HFF-Myc (cell line): ENCODE measurements at regions not wholly inside any gene's neighbourhood (a gene's known extent, or its start where the extent isn't known, plus 50 kb on each side); places are given as distances from the start of the nearest gene placed in this dataset.

Source experiments
- DNase-seq: peaks from one replicate; pipeline ENCODE4 v3.0.0-alpha.2; 2011; ENCODE audit warnings: low read depth; ENCODE audit errors: extremely low read depth
- H3K4me3 ChIP-seq: replicated peaks from 2 replicates; pipeline ENCODE4 v1.5.1; 2011; ENCODE audit warnings: low read depth, mild to moderate bottlenecking, control low read depth, low read length
- TF ChIP-seq, protein P1 (sequence below): IDR thresholded peaks from 2 replicates; pipeline ENCODE4 v1.5.1; 2012; ENCODE audit warnings: mild to moderate bottlenecking, low read depth, low read length, control low read depth; ENCODE audit errors: missing control alignments

DNA sequence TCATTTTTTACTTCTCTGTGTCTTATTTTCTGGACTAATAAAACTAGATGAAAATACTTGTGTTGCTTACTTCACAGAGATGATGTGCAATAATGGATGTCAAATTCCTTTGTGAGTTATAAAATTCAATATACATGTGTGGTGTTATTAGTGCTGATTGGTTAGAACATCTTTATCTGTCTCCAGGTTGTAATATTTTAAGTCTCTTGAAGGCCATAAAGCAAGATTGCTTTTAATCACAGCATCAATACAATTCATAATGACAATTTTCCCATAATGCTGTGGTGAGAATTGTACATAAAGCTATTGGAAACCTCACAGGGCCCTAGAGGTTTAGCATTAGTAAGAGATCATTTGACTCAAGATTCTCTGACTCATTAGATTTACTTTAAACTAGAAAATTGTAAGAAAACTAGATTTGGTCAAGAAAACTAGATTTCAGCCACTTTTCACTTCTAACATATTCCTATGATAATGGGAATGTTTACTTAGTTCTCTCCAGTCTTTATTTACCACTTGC, 963.7 kb downstream of the REEP3 start:
- no peak overlapping the region for H3K4me3 ChIP-seq
- DNase-seq = no peak
- TF ChIP-seq, protein P1, sequence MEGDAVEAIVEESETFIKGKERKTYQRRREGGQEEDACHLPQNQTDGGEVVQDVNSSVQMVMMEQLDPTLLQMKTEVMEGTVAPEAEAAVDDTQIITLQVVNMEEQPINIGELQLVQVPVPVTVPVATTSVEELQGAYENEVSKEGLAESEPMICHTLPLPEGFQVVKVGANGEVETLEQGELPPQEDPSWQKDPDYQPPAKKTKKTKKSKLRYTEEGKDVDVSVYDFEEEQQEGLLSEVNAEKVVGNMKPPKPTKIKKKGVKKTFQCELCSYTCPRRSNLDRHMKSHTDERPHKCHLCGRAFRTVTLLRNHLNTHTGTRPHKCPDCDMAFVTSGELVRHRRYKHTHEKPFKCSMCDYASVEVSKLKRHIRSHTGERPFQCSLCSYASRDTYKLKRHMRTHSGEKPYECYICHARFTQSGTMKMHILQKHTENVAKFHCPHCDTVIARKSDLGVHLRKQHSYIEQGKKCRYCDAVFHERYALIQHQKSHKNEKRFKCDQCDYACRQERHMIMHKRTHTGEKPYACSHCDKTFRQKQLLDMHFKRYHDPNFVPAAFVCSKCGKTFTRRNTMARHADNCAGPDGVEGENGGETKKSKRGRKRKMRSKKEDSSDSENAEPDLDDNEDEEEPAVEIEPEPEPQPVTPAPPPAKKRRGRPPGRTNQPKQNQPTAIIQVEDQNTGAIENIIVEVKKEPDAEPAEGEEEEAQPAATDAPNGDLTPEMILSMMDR = no peak

DNA sequence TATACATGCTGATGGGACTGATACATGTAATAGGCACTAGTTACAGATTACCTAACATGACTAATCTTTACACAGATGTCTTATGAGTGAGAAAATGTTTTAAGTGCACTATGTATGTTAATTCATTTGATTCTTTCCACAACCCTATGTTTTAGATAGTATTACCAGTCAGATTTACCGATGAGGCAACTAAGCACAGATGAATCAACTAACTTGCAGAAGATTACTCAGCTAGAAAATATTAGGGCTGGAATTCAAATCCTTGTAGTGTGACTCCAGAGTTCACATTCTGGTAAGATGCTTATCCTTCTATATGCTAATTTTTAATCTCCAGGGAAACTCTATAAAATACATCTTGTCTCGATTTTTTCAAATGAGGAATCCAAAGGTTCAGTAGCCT, 964.9 kb downstream of the REEP3 start:
- H3K4me3 ChIP-seq = no peak overlapping the region
- DNase-seq = no peak
- TF ChIP-seq, protein P1 = no peak

DNA sequence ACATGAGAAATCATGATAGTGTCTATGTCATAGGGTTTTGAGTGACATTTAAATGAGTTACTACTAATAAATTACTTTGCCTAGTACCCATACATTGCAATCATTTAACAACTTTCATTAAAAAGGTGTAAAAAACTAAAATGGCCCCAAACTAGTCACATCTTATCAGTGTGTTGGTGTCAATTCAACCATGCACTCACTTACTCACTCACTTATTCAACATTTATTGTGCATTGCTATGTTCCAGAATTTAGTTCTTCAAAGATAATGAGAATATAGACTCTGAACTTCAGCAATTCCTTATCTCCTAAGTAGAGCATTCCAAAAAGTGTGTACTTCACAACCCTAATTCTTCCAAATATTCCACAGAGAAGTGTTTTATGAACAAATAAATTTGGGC, 965.7 kb downstream of the REEP3 start:
- TF ChIP-seq, protein P1 = no peak
- no peak for DNase-seq

DNA sequence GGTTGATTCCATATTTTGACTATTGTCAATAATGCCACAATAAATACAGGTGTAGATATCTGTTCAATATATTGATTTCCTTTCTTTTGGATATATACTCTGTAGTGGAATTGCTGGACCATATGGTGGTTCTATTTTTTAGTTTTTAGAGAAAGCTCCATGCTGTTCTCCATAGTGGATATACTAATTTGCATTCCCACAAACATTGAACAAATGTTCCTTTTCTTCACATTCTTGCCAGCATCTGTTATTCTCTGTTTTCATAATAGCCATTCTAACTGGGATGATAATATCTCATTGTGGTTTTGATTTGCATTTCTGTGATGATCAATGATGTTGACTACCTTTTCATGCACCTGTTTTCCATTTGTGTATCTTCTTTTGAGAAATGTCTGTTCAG, 973.7 kb downstream of the REEP3 start:
- TF ChIP-seq, protein P1 = no peak
- no peak for DNase-seq
- no peak overlapping the region for H3K4me3 ChIP-seq

More for the DNA sequence above, 965.7 kb downstream of the REEP3 start:
- H3K4me3 ChIP-seq = no peak overlapping the region

DNA sequence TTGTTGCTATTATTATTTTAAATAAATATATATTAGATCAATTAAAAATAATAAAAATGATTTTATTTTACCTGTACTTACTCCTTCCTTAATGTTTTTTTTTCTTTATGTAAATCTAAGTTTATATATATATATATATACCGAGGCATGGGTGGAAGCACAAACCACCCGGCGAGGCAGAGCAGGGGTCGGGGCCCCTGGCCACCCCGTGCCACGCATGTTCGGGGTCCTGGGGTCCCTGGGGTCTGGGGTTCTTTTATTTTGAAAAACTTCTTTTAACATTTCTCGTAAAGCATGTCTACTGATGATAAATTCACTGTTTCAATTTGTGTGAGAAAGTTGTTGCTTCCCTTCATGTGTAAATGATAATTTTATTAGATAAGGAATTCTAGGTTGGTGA, 976.1 kb downstream of the REEP3 start:
- TF ChIP-seq, protein P1 = no peak

DNA sequence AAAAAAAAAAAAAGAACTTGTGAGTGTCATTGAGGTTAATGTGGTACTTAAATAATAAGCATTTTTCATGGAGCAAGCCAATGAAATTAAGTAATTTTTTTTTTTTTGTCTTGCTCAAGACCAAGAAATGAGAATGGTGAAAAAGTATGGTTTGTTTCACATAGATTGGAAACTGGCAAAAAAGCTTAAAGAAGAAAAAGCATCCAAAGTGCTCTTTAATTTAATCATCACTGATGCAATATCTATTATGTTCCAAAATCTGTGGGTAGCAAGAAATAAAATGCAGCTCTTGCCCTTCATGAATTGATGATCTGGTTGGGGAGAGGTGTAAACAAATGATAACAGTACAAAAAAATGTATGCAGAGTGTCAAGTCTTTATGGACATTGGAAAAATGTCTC, 980.6 kb downstream of the REEP3 start:
- no peak overlapping the region for H3K4me3 ChIP-seq
- TF ChIP-seq, protein P1 = no peak
- no peak for DNase-seq

More for the DNA sequence above, 976.1 kb downstream of the REEP3 start:
- H3K4me3 ChIP-seq = no peak overlapping the region
- no peak for DNase-seq

DNA sequence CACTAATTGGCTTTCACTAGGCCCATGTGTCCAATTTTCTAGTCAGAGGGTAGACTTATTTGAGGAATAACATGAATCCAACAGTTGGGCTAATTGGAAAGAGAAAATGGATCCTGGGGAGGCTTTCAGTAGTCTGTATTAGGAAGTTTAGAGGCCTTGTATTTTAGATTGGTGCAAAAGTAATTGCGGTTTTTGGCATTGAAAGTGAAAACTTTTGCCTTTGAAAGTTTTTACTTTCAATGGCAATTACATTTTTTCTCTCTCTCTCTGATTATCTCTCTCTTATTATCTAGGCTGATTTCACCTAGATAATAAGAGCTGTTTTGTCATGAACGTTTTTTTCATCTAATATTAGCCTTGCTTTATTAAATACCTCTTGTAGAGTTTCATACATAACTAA, 981.7 kb downstream of the REEP3 start:
- TF ChIP-seq, protein P1 = no peak

More for the DNA sequence above, 981.7 kb downstream of the REEP3 start:
- no peak overlapping the region for H3K4me3 ChIP-seq
- no peak for DNase-seq
